ENCODE measurements at regions not wholly inside any gene's neighbourhood (a gene's known extent, or its start where the extent isn't known, plus 50 kb on each side); places are given as distances from the start of the nearest gene placed in this dataset.

GRCh38 chr21:39034590-39035536, 148.4 kb downstream of the PSMG1 start:
- no peak overlapping the region for H3K9ac ChIP-seq (replicated peaks; ENCODE audit: extremely low read depth, insufficient read depth, low read length)
- no peaks in the 10 kb centered on the region for H4K20me1 ChIP-seq (replicated peaks; ENCODE audit: control insufficient read depth, extremely low read depth, insufficient read depth, low read length)
- no TSS peak for BruUV-seq (replicated peaks)
- no peaks in the 10 kb centered on the region for H3K36me3 ChIP-seq (ENCODE audit: control insufficient read depth in 2 of 2, extremely low read depth in 1 of 2, insufficient read depth in 2 of 2, low read length in 2 of 2)
- intact Hi-C loops (cut with micrococcal nuclease) (no loop called here), dilution Hi-C loops (cut with MboI; ENCODE audit: extremely low pct_ligation_motif_present, low sequenced_read_pairs) (no loop called here)
- no peaks in the 10 kb centered on the region for H3K27me3 ChIP-seq (ENCODE audit: control insufficient read depth in 2 of 2, insufficient read depth in 2 of 2, low read length in 2 of 2)
- H3K9me3 ChIP-seq (replicated peaks; ENCODE audit: control insufficient read depth, insufficient read depth, low read length), result no peaks in the 10 kb centered on the region
- ChIA-PET CTCF (interaction anchor here (0.8 kb wide), 1 partner anchor 323 kb away, joined by 3 read pairs; no protein-coding TSS in a partner anchor), POLR2A (no interaction called here)
- peaks cover 16% of the 10 kb centered on the region for H3K4me1 ChIP-seq (ENCODE audit: control insufficient read depth, extremely low read depth, insufficient read depth, low read length)
- no peak overlapping the region for H3K27ac ChIP-seq (ENCODE audit: insufficient read depth, low read depth, low read length)
- H3K79me2 ChIP-seq (ENCODE audit: control insufficient read depth, insufficient read depth, low read length), result no peaks in the 10 kb centered on the region
- DNase-seq (ENCODE audit: low read depth, low spot score) (no peak), FAIRE-seq (no peak)
- no peaks in the 10 kb centered on the region for H3K9me1 ChIP-seq (replicated peaks; ENCODE audit: control insufficient read depth, extremely low read depth, insufficient read depth, low read length)
- TF ChIP-seq MAX (IDR thresholded peaks at IDR 0.05; ENCODE audit: insufficient read depth, insufficient read length), result no peak
- no peak for TF ChIP-seq MYC (IDR thresholded peaks at IDR 0.05; ENCODE audit: low read depth, low read length)
- TF ChIP-seq FOS (IDR thresholded peaks at IDR 0.05; ENCODE audit: borderline replicate concordance, insufficient read depth, low read length), result no peak
- H3K4me2 ChIP-seq (ENCODE audit: insufficient read depth, low read length), result no peak overlapping the region
- H2AFZ ChIP-seq (ENCODE audit: low read depth, low read length), result no peak overlapping the region
- H3K4me3 ChIP-seq (replicated peaks in 1 of 3; ENCODE audit: insufficient read depth in 1 of 3, low read depth in 1 of 3, low read length in 3 of 3), result no peak overlapping the region

- H3K9me1 ChIP-seq (replicated peaks; ENCODE audit: control insufficient read depth, extremely low read depth, insufficient read depth, low read length), result no peaks in the 10 kb centered on the region
- no peaks in the 10 kb centered on the region for H4K20me1 ChIP-seq (replicated peaks; ENCODE audit: control insufficient read depth, extremely low read depth, insufficient read depth, low read length)
- DNase-seq (ENCODE audit: low read depth, low spot score) (peak; percentile 39), FAIRE-seq (no peak)
- no peaks in the 10 kb centered on the region for H3K36me3 ChIP-seq (ENCODE audit: control insufficient read depth in 2 of 2, extremely low read depth in 1 of 2, insufficient read depth in 2 of 2, low read length in 2 of 2)
- intact Hi-C loops (cut with micrococcal nuclease), result no loop called here
- CTCF ChIA-PET, result interaction anchor here (0.8 kb wide), 1 partner anchor 322 kb away, joined by 3 read pairs; no protein-coding TSS in a partner anchor
- no peaks in the 10 kb centered on the region for H3K79me2 ChIP-seq (ENCODE audit: control insufficient read depth, insufficient read depth, low read length)
- peaks cover 10% of the 10 kb centered on the region for H3K4me1 ChIP-seq (ENCODE audit: control insufficient read depth, extremely low read depth, insufficient read depth, low read length)
- TF ChIP-seq JUN (IDR thresholded peaks at IDR 0.05; ENCODE audit: borderline replicate concordance, insufficient read depth, insufficient read length, low read depth) (no peak), MYC (IDR thresholded peaks at IDR 0.05; ENCODE audit: low read depth, low read length) (no peak), CTCF (IDR thresholded peaks at IDR 0.05; ENCODE audit: extremely low read depth in 1 of 2, insufficient read depth in 1 of 2, low read depth in 1 of 2, low read length in 2 of 2) (no peak), FOS (IDR thresholded peaks at IDR 0.05; ENCODE audit: borderline replicate concordance, insufficient read depth, low read length) (no peak), EZH2 (IDR thresholded peaks at IDR 0.05; ENCODE audit: borderline replicate concordance, low read depth, low read length, severe bottlenecking) (no peak), MAX (IDR thresholded peaks at IDR 0.05; ENCODE audit: insufficient read depth, insufficient read length) (no peak), POLR2A (IDR thresholded peaks at IDR 0.05; ENCODE audit: low read depth, low read length) (no peak), GATA2 (IDR thresholded peaks at IDR 0.05; ENCODE audit: insufficient read depth, insufficient read length, low read depth, low read length) (no peak)
- H3K9ac ChIP-seq (replicated peaks; ENCODE audit: extremely low read depth, insufficient read depth, low read length), result no peak overlapping the region
- no peak overlapping the region for H3K4me3 ChIP-seq (replicated peaks in 1 of 3; ENCODE audit: insufficient read depth in 1 of 3, low read depth in 1 of 3, low read length in 3 of 3)
- POLR2A ChIA-PET, result no interaction called here
- H3K4me2 ChIP-seq (ENCODE audit: insufficient read depth, low read length), result no peak overlapping the region
- no peak overlapping the region for H3K27ac ChIP-seq (ENCODE audit: insufficient read depth, low read depth, low read length)
- no peaks in the 10 kb centered on the region for H3K27me3 ChIP-seq (ENCODE audit: control insufficient read depth in 2 of 2, insufficient read depth in 2 of 2, low read length in 2 of 2)
- H2AFZ ChIP-seq (ENCODE audit: low read depth, low read length), result peak overlapping the region; percentile 35
- no peaks in the 10 kb centered on the region for H3K9me3 ChIP-seq (replicated peaks; ENCODE audit: control insufficient read depth, insufficient read depth, low read length)
- BruUV-seq (replicated peaks), result no TSS peak
- dilution Hi-C loops (cut with MboI; ENCODE audit: extremely low pct_ligation_motif_present, low sequenced_read_pairs), result no loop called here
Measured at GRCh38 chr21:39033878-39034589, 149.2 kb downstream of the PSMG1 start.

Data from endothelial cell of umbilical vein (primary cell).